HFFc6 (cell line): ENCODE measurements at regions not wholly inside any gene's neighbourhood (a gene's known extent, or its start where the extent isn't known, plus 50 kb on each side); places are given as distances from the start of the nearest gene placed in this dataset.
"Not testable (repeated sequence)": the region's sequence is repeated elsewhere in the genome, so short reads cannot be mapped to it uniquely, and the experiment has no call there.

Experiments used
- DNase-seq: peaks from one replicate; pipeline ENCODE4 v3.0.0-alpha.2; 2018
- H3K27ac Mint-ChIP-seq: 2 replicates; pipeline ENCODE4 v1.8.0; 2020; ENCODE audit warnings: mild to moderate bottlenecking, mixed read lengths
- H3K27me3 Mint-ChIP-seq: 2 replicates; pipeline ENCODE4 v1.8.0; 2021; ENCODE audit warnings: mild to moderate bottlenecking, moderate library complexity, mixed read lengths; ENCODE audit not compliant: insufficient read depth
- H3K36me3 Mint-ChIP-seq: 2 replicates; pipeline ENCODE4 v1.8.0; 2021; ENCODE audit warnings: low read depth, mixed read lengths
- H3K4me1 Mint-ChIP-seq: 2 replicates; pipeline ENCODE4 v1.8.0; 2020; ENCODE audit warnings: low read depth, mixed read lengths
- H3K4me3 Mint-ChIP-seq: 2 replicates; pipeline ENCODE4 v1.8.0; 2020; ENCODE audit warnings: mild to moderate bottlenecking, moderate library complexity, mixed read lengths
- H3K9me3 Mint-ChIP-seq: 2 replicates; pipeline ENCODE4 v1.8.0; 2020; ENCODE audit warnings: mild to moderate bottlenecking, mixed read lengths
- TF ChIP-seq, protein P1 (sequence below): fragments of 200-600 bp; sonication (generic); IDR thresholded peaks from 2 replicates; pipeline ENCODE4 v1.5.0; 2021; ENCODE audit warnings: antibody characterized with exemption, mild to moderate bottlenecking

DNA sequence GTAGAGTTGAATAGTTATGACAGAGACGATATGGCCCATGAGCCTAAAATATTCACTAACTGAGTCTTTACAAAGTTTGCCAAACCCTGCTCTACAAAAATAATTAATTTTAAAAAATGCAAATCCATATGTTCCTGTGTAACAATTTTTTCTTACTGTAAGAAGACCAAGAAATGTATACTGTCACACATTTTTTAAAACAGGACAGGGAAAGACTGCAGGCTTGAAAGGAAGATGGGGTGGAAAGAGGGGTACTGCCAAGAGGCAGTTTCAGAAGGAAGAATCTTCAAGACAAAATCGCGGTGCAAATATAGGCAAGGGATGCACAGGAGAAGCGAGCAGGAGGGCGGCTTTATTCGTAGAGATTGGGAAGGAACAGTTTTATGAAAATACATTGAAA lies 115.7 kb upstream of the KLHL1 start:
- Mint-ChIP-seq H3K4me3 (no peak overlapping the region), H3K27ac (no peak overlapping the region), H3K27me3 (no peaks in the 10 kb centered on the region), H3K9me3 (peaks cover 20% of the 10 kb centered on the region), H3K4me1 (no peaks in the 10 kb centered on the region), H3K36me3 (no peaks in the 10 kb centered on the region)
- TF ChIP-seq, protein P1, sequence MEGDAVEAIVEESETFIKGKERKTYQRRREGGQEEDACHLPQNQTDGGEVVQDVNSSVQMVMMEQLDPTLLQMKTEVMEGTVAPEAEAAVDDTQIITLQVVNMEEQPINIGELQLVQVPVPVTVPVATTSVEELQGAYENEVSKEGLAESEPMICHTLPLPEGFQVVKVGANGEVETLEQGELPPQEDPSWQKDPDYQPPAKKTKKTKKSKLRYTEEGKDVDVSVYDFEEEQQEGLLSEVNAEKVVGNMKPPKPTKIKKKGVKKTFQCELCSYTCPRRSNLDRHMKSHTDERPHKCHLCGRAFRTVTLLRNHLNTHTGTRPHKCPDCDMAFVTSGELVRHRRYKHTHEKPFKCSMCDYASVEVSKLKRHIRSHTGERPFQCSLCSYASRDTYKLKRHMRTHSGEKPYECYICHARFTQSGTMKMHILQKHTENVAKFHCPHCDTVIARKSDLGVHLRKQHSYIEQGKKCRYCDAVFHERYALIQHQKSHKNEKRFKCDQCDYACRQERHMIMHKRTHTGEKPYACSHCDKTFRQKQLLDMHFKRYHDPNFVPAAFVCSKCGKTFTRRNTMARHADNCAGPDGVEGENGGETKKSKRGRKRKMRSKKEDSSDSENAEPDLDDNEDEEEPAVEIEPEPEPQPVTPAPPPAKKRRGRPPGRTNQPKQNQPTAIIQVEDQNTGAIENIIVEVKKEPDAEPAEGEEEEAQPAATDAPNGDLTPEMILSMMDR, result no peak
- DNase-seq, result no peak

DNA sequence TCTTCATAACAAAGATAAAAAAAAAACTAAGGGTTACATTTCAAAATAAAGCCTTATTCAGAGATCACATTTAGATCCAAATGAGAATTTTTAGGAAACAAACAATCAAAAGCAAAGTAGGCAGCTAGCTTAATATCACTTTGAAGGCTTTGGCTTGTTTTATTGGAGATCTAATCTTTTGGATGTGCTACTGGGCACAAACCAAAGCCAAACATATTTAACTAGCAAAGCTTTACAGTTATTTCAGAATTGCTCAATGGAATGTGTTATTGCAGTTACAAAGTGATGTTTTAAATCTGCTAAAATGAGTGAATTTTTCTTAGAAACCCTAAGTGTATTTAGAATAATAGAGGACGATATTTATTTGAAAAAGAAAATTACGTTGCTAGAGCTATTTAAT lies 114.7 kb upstream of the KLHL1 start:
- H3K36me3 Mint-ChIP-seq, result no peaks in the 10 kb centered on the region
- H3K4me1 Mint-ChIP-seq, result no peaks in the 10 kb centered on the region
- H3K4me3 Mint-ChIP-seq, result no peak overlapping the region
- TF ChIP-seq, protein P1, result no peak
- no peak overlapping the region for H3K27ac Mint-ChIP-seq
- H3K9me3 Mint-ChIP-seq, result peaks cover 18% of the 10 kb centered on the region
- no peak for DNase-seq
- no peaks in the 10 kb centered on the region for H3K27me3 Mint-ChIP-seq

DNA sequence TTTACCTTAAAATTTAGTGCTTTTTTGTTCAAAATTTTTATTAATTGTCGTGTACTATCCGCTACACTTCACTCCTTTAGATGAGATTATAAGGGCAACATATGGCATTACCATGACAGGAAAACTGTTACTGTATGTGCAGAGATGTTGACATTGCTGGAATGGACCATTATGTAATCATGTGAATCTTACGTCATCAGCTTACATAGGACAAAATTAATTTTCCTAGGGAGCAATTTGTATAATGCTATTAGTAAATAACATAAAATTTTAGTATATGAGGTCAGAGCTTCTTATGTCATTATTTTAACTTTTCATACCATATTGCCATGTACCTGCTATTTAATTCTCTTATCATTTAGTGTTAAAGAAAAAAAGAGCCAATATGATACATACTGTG lies 110.4 kb upstream of the KLHL1 start:
- TF ChIP-seq, protein P1, result no peak
- H3K36me3 Mint-ChIP-seq, result no peaks in the 10 kb centered on the region
- H3K4me3 Mint-ChIP-seq, result no peak overlapping the region
- no peak for DNase-seq
- H3K9me3 Mint-ChIP-seq, result peaks cover 18% of the 10 kb centered on the region
- H3K4me1 Mint-ChIP-seq, result no peaks in the 10 kb centered on the region
- H3K27me3 Mint-ChIP-seq, result no peaks in the 10 kb centered on the region
- no peak overlapping the region for H3K27ac Mint-ChIP-seq

DNA sequence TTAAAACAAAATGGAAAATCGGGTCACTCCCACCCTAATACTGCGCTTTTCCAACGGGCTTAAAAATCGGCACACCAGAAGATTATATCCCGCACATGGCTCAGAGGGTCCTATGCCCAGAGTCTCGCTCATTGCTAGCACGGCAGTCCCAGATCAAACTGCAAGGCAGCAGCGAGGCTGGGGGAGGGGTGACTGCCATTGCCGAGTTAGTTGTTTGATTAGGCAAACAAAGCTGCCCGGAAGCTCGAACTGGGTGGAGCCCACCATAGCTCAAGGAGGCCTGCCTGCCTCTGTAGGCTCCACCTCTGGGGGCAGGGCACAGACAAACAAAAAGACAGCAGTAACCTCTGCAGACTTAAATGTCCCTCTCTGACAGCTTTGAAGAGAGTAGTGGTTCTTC lies 100.7 kb upstream of the KLHL1 start:
- H3K36me3 Mint-ChIP-seq, H3K4me1 Mint-ChIP-seq, H3K4me3 Mint-ChIP-seq, H3K27me3 Mint-ChIP-seq, H3K27ac Mint-ChIP-seq, DNase-seq: not testable (repeated sequence)
- H3K9me3 Mint-ChIP-seq, result peaks cover 30% of the 10 kb centered on the region

DNA sequence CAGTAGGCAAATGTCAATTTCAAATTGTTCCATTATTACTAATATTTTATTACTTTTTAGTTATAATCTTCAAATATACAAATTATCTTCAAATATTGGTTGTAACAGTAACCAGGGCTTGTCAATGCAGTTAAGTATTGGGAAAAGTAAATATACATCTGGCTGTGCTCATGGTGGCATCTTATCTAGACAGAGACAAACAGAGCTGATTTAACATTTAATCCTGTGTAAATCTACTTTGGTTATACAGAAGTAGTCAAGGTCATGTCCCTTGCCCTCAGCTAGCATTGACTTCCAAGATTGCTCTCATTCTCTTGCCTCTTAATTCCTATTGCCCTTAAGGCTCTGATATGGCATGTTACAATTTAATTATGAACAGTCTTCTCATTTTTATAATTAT lies 98.4 kb upstream of the KLHL1 start:
- Mint-ChIP-seq H3K4me1 (no peaks in the 10 kb centered on the region), H3K4me3 (no peak overlapping the region), H3K27ac (no peak overlapping the region), H3K36me3 (no peaks in the 10 kb centered on the region), H3K9me3 (peaks cover 32% of the 10 kb centered on the region), H3K27me3 (no peaks in the 10 kb centered on the region)
- TF ChIP-seq, protein P1, result no peak
- no peak for DNase-seq

DNA sequence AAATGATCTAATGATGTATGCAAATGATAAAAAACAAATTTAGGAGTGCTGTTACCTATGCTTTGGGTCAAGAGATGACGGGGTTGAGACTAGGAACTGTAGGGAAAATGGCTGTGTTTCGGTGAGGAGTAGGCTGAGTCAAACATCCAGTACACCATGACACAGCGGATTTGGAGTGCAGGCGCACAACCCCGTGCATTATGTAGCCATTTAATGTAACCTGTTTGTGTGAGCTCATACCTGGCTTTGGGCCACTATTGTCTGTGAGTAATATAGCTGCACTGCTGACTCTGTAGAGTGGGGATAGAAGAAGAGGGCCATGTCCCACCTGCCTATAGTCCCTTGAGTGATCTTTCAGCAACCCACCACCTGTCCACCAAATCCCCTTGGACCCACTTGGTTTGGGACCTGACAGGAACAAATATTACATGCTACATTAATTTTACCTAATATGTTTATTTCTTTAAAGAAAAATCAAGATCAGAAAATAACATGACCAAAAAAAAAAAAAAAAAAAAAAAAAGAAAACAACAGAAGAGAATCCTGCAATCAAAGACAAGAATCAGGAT lies 95.5 kb upstream of the KLHL1 start:
- Mint-ChIP-seq H3K4me3 (no peak overlapping the region), H3K27me3 (no peaks in the 10 kb centered on the region), H3K4me1 (no peaks in the 10 kb centered on the region), H3K9me3 (peaks cover 13% of the 10 kb centered on the region), H3K36me3 (no peaks in the 10 kb centered on the region), H3K27ac (no peak overlapping the region)
- no peak for DNase-seq
- TF ChIP-seq, protein P1, result no peak
